ENCODE measurements at regions not wholly inside any gene's neighbourhood (a gene's known extent, or its start where the extent isn't known, plus 50 kb on each side); places are given as distances from the start of the nearest gene placed in this dataset.

GRCh38 chr18:22628795-22629510 lies 211.2 kb upstream of the CTAGE1 start:
- Histone ChIP-seq H3K9me3 (no peaks in the 10 kb centered on the region), H3K4me3 (replicated peaks in 1 of 3) (no peak overlapping the region), H3K36me3 (no peaks in the 10 kb centered on the region), H3K27me3 (no peaks in the 10 kb centered on the region), H3K27ac (no peak overlapping the region), H3K4me1 (no peaks in the 10 kb centered on the region)
- TF ChIP-seq CTCF (IDR thresholded peaks at IDR 0.05) (no peak), POLR2A (IDR thresholded peaks at IDR 0.05) (no peak)
- intact Hi-C loops (cut with DNase I), result no loop called here
- WGBS, 2 donors, result 77 to 78% methylated on average over 14 of the region's 14 CpGs
- no peak for DNase-seq

GRCh38 chr18:22630980-22631379 lies 213.3 kb upstream of the CTAGE1 start:
- WGBS, 2 donors, result 94 to 97% methylated on average over 2 of the region's 2 CpGs
- H3K27ac ChIP-seq, result no peak overlapping the region
- DNase-seq, result no peak
- H3K4me1 ChIP-seq, result no peaks in the 10 kb centered on the region
- H3K36me3 ChIP-seq, result no peaks in the 10 kb centered on the region
- no peak overlapping the region for H3K4me3 ChIP-seq (replicated peaks in 1 of 3)
- intact Hi-C loops (cut with DNase I), result no loop called here
- no peaks in the 10 kb centered on the region for H3K27me3 ChIP-seq
- TF ChIP-seq CTCF (IDR thresholded peaks at IDR 0.05) (no peak), POLR2A (IDR thresholded peaks at IDR 0.05) (no peak)
- H3K9me3 ChIP-seq, result no peaks in the 10 kb centered on the region

GRCh38 chr18:22632191-22632590 lies 214.5 kb upstream of the CTAGE1 start:
- TF ChIP-seq CTCF (IDR thresholded peaks at IDR 0.05) (no peak), POLR2A (IDR thresholded peaks at IDR 0.05) (no peak)
- Histone ChIP-seq H3K4me3 (replicated peaks in 1 of 3) (no peak overlapping the region), H3K4me1 (no peaks in the 10 kb centered on the region), H3K27me3 (no peaks in the 10 kb centered on the region), H3K36me3 (no peaks in the 10 kb centered on the region), H3K27ac (no peak overlapping the region), H3K9me3 (no peaks in the 10 kb centered on the region)
- no peak for DNase-seq
- 62 to 70% methylated on average over 4 of the region's 4 CpGs for WGBS, 2 donors
- intact Hi-C loops (cut with DNase I), result no loop called here

- H3K4me3 ChIP-seq (replicated peaks in 1 of 3), result no peak overlapping the region
- WGBS, 2 donors, result 66 to 70% methylated on average over 3 of the region's 3 CpGs
- intact Hi-C loops (cut with DNase I), result no loop called here
Observed at GRCh38 chr18:22634464-22634863, 216.7 kb upstream of the CTAGE1 start.

More at GRCh38 chr18:22634464-22634863, 216.7 kb upstream of the CTAGE1 start:
- Histone ChIP-seq H3K27ac (no peak overlapping the region), H3K27me3 (no peaks in the 10 kb centered on the region), H3K4me1 (no peaks in the 10 kb centered on the region), H3K36me3 (no peaks in the 10 kb centered on the region), H3K9me3 (no peaks in the 10 kb centered on the region)
- TF ChIP-seq POLR2A (IDR thresholded peaks at IDR 0.05), result no peak
- TF ChIP-seq CTCF (IDR thresholded peaks at IDR 0.05), result no peak
- no peak for DNase-seq
